HEK293 (cell line): ENCODE measurements at regions not wholly inside any gene's neighbourhood (a gene's known extent, or its start where the extent isn't known, plus 50 kb on each side); places are given as distances from the start of the nearest gene placed in this dataset.

Experiments used
- CTCF ChIA-PET: fragments of 350-600 bp; formaldehyde crosslinking; extraction: SDS; loops from one replicate; lab custom pipeline; 2021; ENCODE audit warnings: antibody characterized with exemption; lab: Yijun Ruan, JAX
- POLR2A ChIA-PET: fragments of 300-600 bp; formaldehyde crosslinking; extraction: SDS; loops from one replicate; lab custom pipeline; 2020; ENCODE audit warnings: antibody characterized with exemption, inconsistent platforms; lab: Yijun Ruan, JAX
- H3K27ac ChIP-seq: fragments of 200-500 bp; sonication (Bioruptor generic); 2 replicates; pipeline ENCODE4 v1.5.1; 2014; ENCODE audit warnings: low read depth, low read length, control low read depth, inconsistent platforms; ENCODE audit errors: extremely low read depth
- H3K36me3 ChIP-seq, 2 experiments: fragments of 200-500 bp in 1 of 2; sonication (Bioruptor generic) in 1 of 2; 1 replicate in 1 of 2; 2 replicates in 1 of 2; pipeline ENCODE4 v1.5.1; 2014 to 2017; ENCODE audit warnings: inconsistent platforms in 2 of 2, low read length in 2 of 2; ENCODE audit not compliant: control insufficient read depth in 2 of 2, insufficient read depth in 1 of 2
- H3K4me1 ChIP-seq: fragments of 200-500 bp; sonication (Bioruptor generic); 2 replicates; pipeline ENCODE4 v1.5.1; 2014; ENCODE audit warnings: mild to moderate bottlenecking, low read length, inconsistent platforms; ENCODE audit not compliant: control insufficient read depth, insufficient read depth
- H3K4me3 ChIP-seq: 2 replicates; pipeline ENCODE4 v1.5.1; 2011; ENCODE audit warnings: low read depth, mild to moderate bottlenecking, control low read depth, low read length, moderate library complexity
- H3K9me3 ChIP-seq: fragments of 200-500 bp; sonication (Bioruptor generic); 2 replicates; pipeline ENCODE4 v1.5.1; 2014; ENCODE audit warnings: low read depth, low read length, inconsistent platforms; ENCODE audit not compliant: control insufficient read depth, insufficient read depth
- GLI2 ChIP-seq: fragments of 450-650 bp; formaldehyde crosslinking; IDR thresholded peaks from 2 replicates; pipeline ENCODE4; 2017; ENCODE audit warnings: missing biosample characterization, missing genetic modification characterization, low read depth, borderline replicate concordance
- MYNN ChIP-seq: fragments of 450-650 bp; formaldehyde crosslinking; IDR thresholded peaks from 2 replicates; pipeline ENCODE4 v1.5.1; 2016; ENCODE audit warnings: missing biosample characterization, missing genetic modification characterization, borderline replicate concordance
- OVOL3 ChIP-seq: fragments of 450-650 bp; formaldehyde crosslinking; IDR thresholded peaks from 2 replicates; pipeline ENCODE4 v1.5.1; 2016; ENCODE audit warnings: missing biosample characterization, missing genetic modification characterization
- PRDM1 ChIP-seq: fragments of 450-650 bp; formaldehyde crosslinking; IDR thresholded peaks from 2 replicates; pipeline ENCODE4; 2016; ENCODE audit warnings: missing biosample characterization, missing genetic modification characterization
- SP3 ChIP-seq: fragments of 450-650 bp; formaldehyde crosslinking; IDR thresholded peaks from 2 replicates; pipeline ENCODE4 v1.5.1; 2016; ENCODE audit warnings: missing biosample characterization, missing genetic modification characterization
- WT1 ChIP-seq: fragments of 450-650 bp; formaldehyde crosslinking; IDR thresholded peaks from 2 replicates; pipeline ENCODE4 v1.5.1; 2016; ENCODE audit warnings: missing biosample characterization, missing genetic modification characterization
- ZNF23 ChIP-seq: fragments of 450-650 bp; formaldehyde crosslinking; IDR thresholded peaks from 2 replicates; pipeline ENCODE4 v1.5.1; 2016; ENCODE audit warnings: missing biosample characterization, missing genetic modification characterization, borderline replicate concordance
- ZNF239 ChIP-seq: fragments of 450-650 bp; formaldehyde crosslinking; IDR thresholded peaks from 2 replicates; pipeline ENCODE4 v1.5.1; 2016; ENCODE audit warnings: missing biosample characterization, missing genetic modification characterization
- ZNF324 ChIP-seq: fragments of 450-650 bp; formaldehyde crosslinking; IDR thresholded peaks from 2 replicates; pipeline ENCODE4 v1.5.1; 2016; ENCODE audit warnings: missing biosample characterization, missing genetic modification characterization
- ZNF561 ChIP-seq: fragments of 450-650 bp; IDR thresholded peaks from 2 replicates; pipeline ENCODE4 v1.5.1; 2018; ENCODE audit warnings: missing biosample characterization, missing genetic modification characterization, borderline replicate concordance
- ZNF623 ChIP-seq: fragments of 450-650 bp; formaldehyde crosslinking; IDR thresholded peaks from 2 replicates; pipeline ENCODE4 v1.5.1; 2016; ENCODE audit warnings: missing biosample characterization, missing genetic modification characterization
- ZNF670 ChIP-seq: fragments of 450-650 bp; formaldehyde crosslinking; IDR thresholded peaks from 2 replicates; pipeline ENCODE4 v1.5.1; 2016; ENCODE audit warnings: missing biosample characterization, missing genetic modification characterization, low read depth
- ZNF830 ChIP-seq: fragments of 450-650 bp; IDR thresholded peaks from 2 replicates; pipeline ENCODE4 v1.5.0; 2018; ENCODE audit warnings: missing biosample characterization, missing genetic modification characterization, low read depth, mild to moderate bottlenecking, moderate library complexity
- TF ChIP-seq, protein P1 (sequence below): fragments of 450-650 bp; formaldehyde crosslinking; IDR thresholded peaks from 2 replicates; pipeline ENCODE4 v1.5.1; 2016; ENCODE audit warnings: missing biosample characterization, missing genetic modification characterization, borderline replicate concordance
- TF ChIP-seq, protein P2 (sequence below): fragments of 450-650 bp; formaldehyde crosslinking; IDR thresholded peaks from 2 replicates; pipeline ENCODE4 v1.5.1; 2016; ENCODE audit warnings: missing biosample characterization, missing genetic modification characterization, borderline replicate concordance
- TF ChIP-seq, protein P3 (sequence below): fragments of 450-650 bp; formaldehyde crosslinking; IDR thresholded peaks from 2 replicates; pipeline ENCODE4 v1.5.1; 2017; ENCODE audit warnings: missing biosample characterization, missing genetic modification characterization
- TF ChIP-seq, protein P4 (sequence below): fragments of 450-650 bp; formaldehyde crosslinking; conservative IDR thresholded peaks from 2 replicates; pipeline ENCODE4 v1.5.1; 2016; ENCODE audit warnings: low read depth, missing biosample characterization, missing genetic modification characterization
- TF ChIP-seq, protein P5 (sequence below): fragments of 450-650 bp; formaldehyde crosslinking; optimal IDR thresholded peaks from 2 replicates; pipeline ENCODE3; 2016; ENCODE audit warnings: missing biosample characterization, mild to moderate bottlenecking, missing genetic modification characterization
- TF ChIP-seq, protein P6 (sequence below): fragments of 450-650 bp; formaldehyde crosslinking; IDR thresholded peaks from 2 replicates; pipeline ENCODE4 v1.5.1; 2016; ENCODE audit warnings: missing biosample characterization, missing genetic modification characterization
- TF ChIP-seq, protein P7 (sequence below): fragments of 450-650 bp; formaldehyde crosslinking; IDR thresholded peaks from 2 replicates; pipeline ENCODE4 v1.5.1; 2017; ENCODE audit warnings: missing biosample characterization, missing genetic modification characterization

DNA sequence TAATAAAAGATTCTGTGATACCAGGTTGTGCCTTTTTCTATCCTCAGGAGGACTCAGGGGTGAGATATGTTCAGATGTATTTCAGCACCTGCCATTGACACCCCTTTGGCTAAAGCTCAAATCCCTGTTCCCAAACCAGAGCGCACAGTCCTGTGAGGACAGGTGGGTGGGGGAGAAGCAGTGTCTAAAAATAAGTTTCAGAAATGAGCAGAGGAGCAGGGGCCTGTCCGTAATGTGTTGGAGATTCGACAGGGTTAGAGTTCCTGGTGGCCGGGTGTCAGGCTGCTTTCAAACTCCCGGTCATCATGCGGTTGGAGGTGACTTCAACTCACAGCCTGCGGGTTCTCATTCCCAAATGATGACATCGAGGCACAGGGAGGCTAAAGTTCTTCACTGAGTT is 211.5 kb downstream of the KLF6 start:
- H3K27ac ChIP-seq = no peak overlapping the region
- no peaks in the 10 kb centered on the region for H3K4me1 ChIP-seq
- no peaks in the 10 kb centered on the region for H3K9me3 ChIP-seq
- no peak overlapping the region for H3K4me3 ChIP-seq
- ChIA-PET CTCF (interaction anchor here (0.9 to 1.2 kb wide), 2 partner anchors 10 to 18 kb away, joined by 3 read pairs; no protein-coding TSS in a partner anchor), POLR2A (no interaction called here)
- no peaks in the 10 kb centered on the region for H3K36me3 ChIP-seq
- TF ChIP-seq ZNF23 (tag by site-specific recombination) = no peak
- no peak for TF ChIP-seq SP3 (tag by site-specific recombination)
- no peak for TF ChIP-seq GLI2
- TF ChIP-seq, protein P1, sequence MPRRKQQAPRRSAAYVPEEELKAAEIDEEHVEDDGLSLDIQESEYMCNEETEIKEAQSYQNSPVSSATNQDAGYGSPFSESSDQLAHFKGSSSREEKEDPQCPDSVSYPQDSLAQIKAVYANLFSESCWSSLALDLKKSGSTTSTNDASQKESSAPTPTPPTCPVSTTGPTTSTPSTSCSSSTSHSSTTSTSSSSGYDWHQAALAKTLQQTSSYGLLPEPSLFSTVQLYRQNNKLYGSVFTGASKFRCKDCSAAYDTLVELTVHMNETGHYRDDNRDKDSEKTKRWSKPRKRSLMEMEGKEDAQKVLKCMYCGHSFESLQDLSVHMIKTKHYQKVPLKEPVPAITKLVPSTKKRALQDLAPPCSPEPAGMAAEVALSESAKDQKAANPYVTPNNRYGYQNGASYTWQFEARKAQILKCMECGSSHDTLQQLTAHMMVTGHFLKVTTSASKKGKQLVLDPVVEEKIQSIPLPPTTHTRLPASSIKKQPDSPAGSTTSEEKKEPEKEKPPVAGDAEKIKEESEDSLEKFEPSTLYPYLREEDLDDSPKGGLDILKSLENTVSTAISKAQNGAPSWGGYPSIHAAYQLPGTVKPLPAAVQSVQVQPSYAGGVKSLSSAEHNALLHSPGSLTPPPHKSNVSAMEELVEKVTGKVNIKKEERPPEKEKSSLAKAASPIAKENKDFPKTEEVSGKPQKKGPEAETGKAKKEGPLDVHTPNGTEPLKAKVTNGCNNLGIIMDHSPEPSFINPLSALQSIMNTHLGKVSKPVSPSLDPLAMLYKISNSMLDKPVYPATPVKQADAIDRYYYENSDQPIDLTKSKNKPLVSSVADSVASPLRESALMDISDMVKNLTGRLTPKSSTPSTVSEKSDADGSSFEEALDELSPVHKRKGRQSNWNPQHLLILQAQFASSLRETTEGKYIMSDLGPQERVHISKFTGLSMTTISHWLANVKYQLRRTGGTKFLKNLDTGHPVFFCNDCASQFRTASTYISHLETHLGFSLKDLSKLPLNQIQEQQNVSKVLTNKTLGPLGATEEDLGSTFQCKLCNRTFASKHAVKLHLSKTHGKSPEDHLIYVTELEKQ (tag by site-specific recombination) = no peak
- no peak for TF ChIP-seq OVOL3 (tag by site-specific recombination)
- no peak for TF ChIP-seq WT1 (tag by site-specific recombination)
- TF ChIP-seq PRDM1 (tag by site-specific recombination) = no peak
- TF ChIP-seq, protein P2, sequence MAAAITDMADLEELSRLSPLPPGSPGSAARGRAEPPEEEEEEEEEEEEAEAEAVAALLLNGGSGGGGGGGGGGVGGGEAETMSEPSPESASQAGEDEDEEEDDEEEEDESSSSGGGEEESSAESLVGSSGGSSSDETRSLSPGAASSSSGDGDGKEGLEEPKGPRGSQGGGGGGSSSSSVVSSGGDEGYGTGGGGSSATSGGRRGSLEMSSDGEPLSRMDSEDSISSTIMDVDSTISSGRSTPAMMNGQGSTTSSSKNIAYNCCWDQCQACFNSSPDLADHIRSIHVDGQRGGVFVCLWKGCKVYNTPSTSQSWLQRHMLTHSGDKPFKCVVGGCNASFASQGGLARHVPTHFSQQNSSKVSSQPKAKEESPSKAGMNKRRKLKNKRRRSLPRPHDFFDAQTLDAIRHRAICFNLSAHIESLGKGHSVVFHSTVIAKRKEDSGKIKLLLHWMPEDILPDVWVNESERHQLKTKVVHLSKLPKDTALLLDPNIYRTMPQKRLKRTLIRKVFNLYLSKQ (tag by site-specific recombination) = no peak
- TF ChIP-seq MYNN = no peak
- TF ChIP-seq ZNF830 (tag by site-specific recombination) = no peak
- TF ChIP-seq ZNF670 = no peak
- TF ChIP-seq, protein P3, sequence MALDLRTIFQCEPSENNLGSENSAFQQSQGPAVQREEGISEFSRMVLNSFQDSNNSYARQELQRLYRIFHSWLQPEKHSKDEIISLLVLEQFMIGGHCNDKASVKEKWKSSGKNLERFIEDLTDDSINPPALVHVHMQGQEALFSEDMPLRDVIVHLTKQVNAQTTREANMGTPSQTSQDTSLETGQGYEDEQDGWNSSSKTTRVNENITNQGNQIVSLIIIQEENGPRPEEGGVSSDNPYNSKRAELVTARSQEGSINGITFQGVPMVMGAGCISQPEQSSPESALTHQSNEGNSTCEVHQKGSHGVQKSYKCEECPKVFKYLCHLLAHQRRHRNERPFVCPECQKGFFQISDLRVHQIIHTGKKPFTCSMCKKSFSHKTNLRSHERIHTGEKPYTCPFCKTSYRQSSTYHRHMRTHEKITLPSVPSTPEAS (tag by site-specific recombination) = no peak
- TF ChIP-seq, protein P4, sequence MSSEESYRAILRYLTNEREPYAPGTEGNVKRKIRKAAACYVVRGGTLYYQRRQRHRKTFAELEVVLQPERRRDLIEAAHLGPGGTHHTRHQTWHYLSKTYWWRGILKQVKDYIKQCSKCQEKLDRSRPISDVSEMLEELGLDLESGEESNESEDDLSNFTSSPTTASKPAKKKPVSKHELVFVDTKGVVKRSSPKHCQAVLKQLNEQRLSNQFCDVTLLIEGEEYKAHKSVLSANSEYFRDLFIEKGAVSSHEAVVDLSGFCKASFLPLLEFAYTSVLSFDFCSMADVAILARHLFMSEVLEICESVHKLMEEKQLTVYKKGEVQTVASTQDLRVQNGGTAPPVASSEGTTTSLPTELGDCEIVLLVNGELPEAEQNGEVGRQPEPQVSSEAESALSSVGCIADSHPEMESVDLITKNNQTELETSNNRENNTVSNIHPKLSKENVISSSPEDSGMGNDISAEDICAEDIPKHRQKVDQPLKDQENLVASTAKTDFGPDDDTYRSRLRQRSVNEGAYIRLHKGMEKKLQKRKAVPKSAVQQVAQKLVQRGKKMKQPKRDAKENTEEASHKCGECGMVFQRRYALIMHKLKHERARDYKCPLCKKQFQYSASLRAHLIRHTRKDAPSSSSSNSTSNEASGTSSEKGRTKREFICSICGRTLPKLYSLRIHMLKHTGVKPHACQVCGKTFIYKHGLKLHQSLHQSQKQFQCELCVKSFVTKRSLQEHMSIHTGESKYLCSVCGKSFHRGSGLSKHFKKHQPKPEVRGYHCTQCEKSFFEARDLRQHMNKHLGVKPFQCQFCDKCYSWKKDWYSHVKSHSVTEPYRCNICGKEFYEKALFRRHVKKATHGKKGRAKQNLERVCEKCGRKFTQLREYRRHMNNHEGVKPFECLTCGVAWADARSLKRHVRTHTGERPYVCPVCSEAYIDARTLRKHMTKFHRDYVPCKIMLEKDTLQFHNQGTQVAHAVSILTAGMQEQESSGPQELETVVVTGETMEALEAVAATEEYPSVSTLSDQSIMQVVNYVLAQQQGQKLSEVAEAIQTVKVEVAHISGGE (tag by site-specific recombination) = no peak
- TF ChIP-seq ZNF324 (tag by site-specific recombination) = no peak
- TF ChIP-seq, protein P5, sequence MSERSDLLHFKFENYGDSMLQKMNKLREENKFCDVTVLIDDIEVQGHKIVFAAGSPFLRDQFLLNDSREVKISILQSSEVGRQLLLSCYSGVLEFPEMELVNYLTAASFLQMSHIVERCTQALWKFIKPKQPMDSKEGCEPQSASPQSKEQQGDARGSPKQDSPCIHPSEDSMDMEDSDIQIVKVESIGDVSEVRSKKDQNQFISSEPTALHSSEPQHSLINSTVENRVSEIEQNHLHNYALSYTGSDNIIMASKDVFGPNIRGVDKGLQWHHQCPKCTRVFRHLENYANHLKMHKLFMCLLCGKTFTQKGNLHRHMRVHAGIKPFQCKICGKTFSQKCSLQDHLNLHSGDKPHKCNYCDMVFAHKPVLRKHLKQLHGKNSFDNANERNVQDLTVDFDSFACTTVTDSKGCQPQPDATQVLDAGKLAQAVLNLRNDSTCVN (tag by site-specific recombination) = no peak
- TF ChIP-seq, protein P6, sequence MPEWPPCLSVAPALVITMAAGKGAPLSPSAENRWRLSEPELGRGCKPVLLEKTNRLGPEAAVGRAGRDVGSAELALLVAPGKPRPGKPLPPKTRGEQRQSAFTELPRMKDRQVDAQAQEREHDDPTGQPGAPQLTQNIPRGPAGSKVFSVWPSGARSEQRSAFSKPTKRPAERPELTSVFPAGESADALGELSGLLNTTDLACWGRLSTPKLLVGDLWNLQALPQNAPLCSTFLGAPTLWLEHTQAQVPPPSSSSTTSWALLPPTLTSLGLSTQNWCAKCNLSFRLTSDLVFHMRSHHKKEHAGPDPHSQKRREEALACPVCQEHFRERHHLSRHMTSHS (tag by site-specific recombination) = no peak
- TF ChIP-seq, protein P7, sequence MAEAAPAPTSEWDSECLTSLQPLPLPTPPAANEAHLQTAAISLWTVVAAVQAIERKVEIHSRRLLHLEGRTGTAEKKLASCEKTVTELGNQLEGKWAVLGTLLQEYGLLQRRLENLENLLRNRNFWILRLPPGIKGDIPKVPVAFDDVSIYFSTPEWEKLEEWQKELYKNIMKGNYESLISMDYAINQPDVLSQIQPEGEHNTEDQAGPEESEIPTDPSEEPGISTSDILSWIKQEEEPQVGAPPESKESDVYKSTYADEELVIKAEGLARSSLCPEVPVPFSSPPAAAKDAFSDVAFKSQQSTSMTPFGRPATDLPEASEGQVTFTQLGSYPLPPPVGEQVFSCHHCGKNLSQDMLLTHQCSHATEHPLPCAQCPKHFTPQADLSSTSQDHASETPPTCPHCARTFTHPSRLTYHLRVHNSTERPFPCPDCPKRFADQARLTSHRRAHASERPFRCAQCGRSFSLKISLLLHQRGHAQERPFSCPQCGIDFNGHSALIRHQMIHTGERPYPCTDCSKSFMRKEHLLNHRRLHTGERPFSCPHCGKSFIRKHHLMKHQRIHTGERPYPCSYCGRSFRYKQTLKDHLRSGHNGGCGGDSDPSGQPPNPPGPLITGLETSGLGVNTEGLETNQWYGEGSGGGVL = no peak
- no peak for TF ChIP-seq ZNF623
- no peak for TF ChIP-seq ZNF561 (tag by site-specific recombination)
- TF ChIP-seq ZNF239 (tag by site-specific recombination) = no peak
